ENCODE measurements at regions not wholly inside any gene's neighbourhood (a gene's known extent, or its start where the extent isn't known, plus 50 kb on each side); places are given as distances from the start of the nearest gene placed in this dataset.

DNA sequence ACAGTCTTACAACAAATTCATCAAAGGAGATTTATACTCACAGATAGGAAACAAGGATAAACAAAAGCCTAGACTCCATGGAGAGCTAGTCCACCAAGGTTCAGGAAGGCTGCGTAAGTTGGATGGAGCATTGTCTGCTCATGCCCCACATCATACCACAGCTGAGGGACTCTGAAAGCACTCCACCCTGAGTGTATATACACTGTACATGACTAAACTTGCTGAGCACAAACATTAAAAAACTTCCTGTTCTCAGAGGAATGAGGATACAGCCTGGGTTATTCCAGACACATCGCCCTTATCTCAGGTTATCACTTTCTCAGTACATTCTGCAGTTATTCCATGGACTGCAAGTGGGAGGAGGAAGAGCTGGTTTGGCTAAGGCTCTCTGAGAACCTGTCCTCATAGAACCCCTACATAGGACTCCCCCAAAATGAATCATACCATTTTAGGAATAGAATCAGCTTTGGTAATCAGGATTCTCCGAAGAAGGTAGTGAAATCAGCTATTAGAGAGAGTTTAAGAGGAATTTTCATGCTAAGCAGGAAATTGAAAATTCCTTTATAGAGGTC, 58.0 kb upstream of the PRMT6 start:
- TF ChIP-seq, protein P1, sequence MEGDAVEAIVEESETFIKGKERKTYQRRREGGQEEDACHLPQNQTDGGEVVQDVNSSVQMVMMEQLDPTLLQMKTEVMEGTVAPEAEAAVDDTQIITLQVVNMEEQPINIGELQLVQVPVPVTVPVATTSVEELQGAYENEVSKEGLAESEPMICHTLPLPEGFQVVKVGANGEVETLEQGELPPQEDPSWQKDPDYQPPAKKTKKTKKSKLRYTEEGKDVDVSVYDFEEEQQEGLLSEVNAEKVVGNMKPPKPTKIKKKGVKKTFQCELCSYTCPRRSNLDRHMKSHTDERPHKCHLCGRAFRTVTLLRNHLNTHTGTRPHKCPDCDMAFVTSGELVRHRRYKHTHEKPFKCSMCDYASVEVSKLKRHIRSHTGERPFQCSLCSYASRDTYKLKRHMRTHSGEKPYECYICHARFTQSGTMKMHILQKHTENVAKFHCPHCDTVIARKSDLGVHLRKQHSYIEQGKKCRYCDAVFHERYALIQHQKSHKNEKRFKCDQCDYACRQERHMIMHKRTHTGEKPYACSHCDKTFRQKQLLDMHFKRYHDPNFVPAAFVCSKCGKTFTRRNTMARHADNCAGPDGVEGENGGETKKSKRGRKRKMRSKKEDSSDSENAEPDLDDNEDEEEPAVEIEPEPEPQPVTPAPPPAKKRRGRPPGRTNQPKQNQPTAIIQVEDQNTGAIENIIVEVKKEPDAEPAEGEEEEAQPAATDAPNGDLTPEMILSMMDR (IDR thresholded peaks at IDR 0.05; ENCODE audit: low read depth, low read length) = no peak
- Histone ChIP-seq H3K9me3 (ENCODE audit: low read depth) (no peaks in the 10 kb centered on the region), H3K36me3 (no peaks in the 10 kb centered on the region), H3K4me3 (no peak overlapping the region), H3K27ac (no peak overlapping the region), H3K27me3 (no peaks in the 10 kb centered on the region), H3K4me1 (ENCODE audit: low read depth) (no peaks in the 10 kb centered on the region)
- no peak for DNase-seq (ENCODE audit: low read depth in 1 of 2, low spot score in 1 of 2)

DNA sequence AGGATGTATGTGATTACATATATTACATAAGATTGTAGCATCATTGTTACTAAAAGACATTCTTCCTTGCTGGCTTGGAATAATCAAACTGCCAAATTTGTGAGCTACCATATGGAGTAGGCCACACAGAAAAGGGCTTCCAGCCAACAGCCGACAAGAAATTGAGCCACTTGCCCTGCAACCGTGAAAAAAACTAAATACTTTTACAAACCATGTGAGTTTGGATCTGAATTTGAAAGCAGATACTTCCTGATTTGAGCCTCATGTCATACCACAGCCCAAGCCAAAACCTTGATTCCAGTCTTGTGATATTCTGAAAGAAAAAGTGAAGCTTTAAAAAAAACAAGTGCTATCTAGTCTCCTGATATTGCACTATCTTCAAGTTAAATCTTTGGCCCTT, 55.6 kb upstream of the PRMT6 start:
- peak in 1 of 2 donors; percentile 28 for DNase-seq (ENCODE audit: low read depth in 1 of 2, low spot score in 1 of 2)
- Histone ChIP-seq H3K9me3 (ENCODE audit: low read depth) (no peaks in the 10 kb centered on the region), H3K4me3 (no peak overlapping the region), H3K27ac (no peak overlapping the region), H3K36me3 (no peaks in the 10 kb centered on the region), H3K27me3 (no peaks in the 10 kb centered on the region), H3K4me1 (ENCODE audit: low read depth) (no peaks in the 10 kb centered on the region)
- TF ChIP-seq, protein P1 (IDR thresholded peaks at IDR 0.05; ENCODE audit: low read depth, low read length) = no peak

DNA sequence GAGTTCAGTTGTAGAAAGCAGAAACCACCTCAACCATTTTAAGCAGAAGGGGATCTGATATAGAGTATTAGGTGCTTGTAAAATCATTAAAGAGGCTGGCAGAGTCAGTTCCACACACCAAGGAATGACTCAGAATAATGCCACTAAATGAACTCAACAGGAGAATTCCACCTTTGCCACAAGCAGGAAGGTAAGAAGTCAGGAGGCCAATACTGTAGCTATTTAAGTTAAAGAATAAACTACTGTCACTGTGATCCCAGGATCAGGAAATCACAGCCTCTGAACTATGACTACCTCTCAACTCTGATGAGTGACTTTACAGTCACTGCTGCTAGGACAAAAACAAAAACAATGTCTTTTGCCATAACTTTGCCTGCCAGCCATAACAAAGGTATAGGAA, 52.5 kb upstream of the PRMT6 start:
- no peak for DNase-seq (ENCODE audit: low read depth in 1 of 2, low spot score in 1 of 2)
- TF ChIP-seq, protein P1 (IDR thresholded peaks at IDR 0.05; ENCODE audit: low read depth, low read length) = no peak
- Histone ChIP-seq H3K27me3 (no peaks in the 10 kb centered on the region), H3K4me3 (no peak overlapping the region), H3K4me1 (ENCODE audit: low read depth) (no peaks in the 10 kb centered on the region), H3K27ac (no peak overlapping the region), H3K9me3 (ENCODE audit: low read depth) (no peaks in the 10 kb centered on the region), H3K36me3 (no peaks in the 10 kb centered on the region)

DNA sequence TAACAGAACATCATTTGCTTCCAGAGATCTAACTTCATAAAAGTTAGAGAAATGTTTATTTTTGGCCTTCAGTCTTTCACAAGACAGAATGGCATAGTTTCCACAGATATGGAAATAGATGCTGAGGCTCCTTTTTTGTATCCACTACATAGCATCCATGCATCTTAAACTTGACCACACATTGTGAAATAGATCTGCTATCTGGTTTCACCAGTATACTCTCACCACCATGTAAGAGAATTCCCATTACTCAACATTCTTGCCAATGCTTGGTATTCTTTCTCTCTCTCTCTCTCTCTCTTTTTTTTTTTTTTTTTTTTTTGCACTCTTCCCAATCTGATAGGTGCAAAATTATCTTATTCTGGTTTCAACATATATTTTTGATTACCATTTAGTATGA, 52.1 kb upstream of the PRMT6 start:
- H3K4me3 ChIP-seq = no peak overlapping the region
- TF ChIP-seq, protein P1 (IDR thresholded peaks at IDR 0.05; ENCODE audit: low read depth, low read length) = no peak
- H3K27me3 ChIP-seq = no peaks in the 10 kb centered on the region
- H3K4me1 ChIP-seq (ENCODE audit: low read depth) = no peaks in the 10 kb centered on the region
- no peaks in the 10 kb centered on the region for H3K36me3 ChIP-seq
- DNase-seq (ENCODE audit: low read depth in 1 of 2, low spot score in 1 of 2) = peak in 1 of 2 donors; percentile 48
- H3K27ac ChIP-seq = no peak overlapping the region
- no peaks in the 10 kb centered on the region for H3K9me3 ChIP-seq (ENCODE audit: low read depth)

Data from cardiac muscle cell (in vitro differentiated cells and primary cell).